IPS-NIHi7 (cell line): ENCODE measurements at regions not wholly inside any gene's neighbourhood (a gene's known extent, or its start where the extent isn't known, plus 50 kb on each side); places are given as distances from the start of the nearest gene placed in this dataset.

Experiments
- DNase-seq: peaks from one replicate; pipeline ENCODE4 v3.0.0; 2012; ENCODE audit warnings: mixed read lengths; ENCODE audit errors: extremely low spot score

DNA sequence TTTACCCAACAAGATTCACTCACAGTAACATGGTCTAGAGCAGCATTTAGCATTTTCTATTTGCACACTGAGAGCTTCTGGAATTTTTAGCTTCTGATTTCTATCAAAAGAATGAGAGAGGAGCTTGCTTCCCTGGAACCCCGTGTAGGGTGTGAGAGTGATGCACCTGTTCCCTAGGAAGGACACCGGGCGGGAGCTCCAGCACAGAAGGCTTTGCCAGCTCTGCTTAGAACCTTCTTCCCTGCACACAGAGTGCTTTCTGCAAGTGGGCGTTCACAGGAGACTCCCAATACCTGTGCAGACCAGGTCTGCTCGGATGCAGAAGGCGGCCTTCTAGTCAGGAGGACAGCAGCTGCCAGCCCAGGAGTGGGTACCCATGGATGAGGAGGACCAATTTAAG lies 217.3 kb downstream of the TBXT start:
- no peak for DNase-seq

DNA sequence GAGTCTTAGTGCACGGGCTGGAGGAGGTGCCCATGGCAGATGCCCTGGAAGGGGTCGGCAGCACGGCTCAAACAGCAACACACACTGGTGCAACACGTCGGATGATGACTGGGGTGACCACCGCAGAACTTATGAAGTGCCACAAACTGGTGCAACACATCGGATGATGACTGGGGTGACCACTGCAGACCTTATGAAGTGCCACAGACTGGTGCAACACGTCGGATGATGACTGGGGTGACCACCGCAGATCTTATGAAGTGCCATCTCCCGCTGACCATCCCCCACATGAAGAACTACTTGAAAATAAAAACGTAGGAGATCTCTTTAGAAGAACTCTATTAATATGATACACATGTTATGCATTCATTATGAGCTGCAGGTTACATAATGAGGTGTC lies 218.3 kb downstream of the TBXT start:
- DNase-seq: no peak

DNA sequence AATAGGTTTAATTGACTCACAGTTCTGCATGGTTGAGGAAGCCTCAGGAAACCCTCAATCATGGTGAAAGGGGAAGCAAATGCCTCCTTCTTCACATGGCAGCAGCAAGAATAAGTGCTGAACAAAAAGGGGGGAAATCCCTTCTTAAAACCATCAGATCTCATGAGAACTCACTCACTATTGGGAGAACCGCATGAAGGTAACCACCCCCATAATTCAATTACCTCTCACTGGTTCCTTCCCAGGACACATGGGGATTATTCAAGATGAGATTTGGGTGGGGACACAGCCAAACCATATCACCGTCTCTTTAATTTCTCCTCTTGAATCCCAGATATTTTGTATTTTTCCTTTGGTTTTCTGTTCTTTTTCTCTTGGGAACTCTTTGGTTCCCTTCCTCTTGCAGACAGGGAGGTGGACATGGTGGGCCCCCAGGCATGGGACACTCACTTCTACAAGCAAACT lies 223.6 kb downstream of the TBXT start:
- no peak for DNase-seq

DNA sequence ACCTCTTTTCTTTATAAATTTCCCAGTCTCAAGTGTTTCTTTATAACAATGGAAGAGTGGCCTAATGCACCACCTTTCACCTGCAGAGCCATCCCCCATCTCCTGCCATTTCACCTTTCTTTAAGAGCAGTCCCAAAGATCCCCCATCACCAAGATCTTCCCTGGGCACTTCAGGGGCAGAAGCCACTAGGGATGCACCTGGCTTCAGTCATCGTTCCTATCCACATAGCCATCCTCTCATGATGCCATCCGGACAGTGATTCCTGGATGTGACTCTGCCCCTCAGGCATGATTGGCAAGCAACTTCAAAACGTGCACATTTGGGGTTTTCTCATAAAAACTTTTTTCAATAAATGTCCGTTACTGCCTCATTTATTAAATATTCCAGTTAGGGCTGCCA lies 225.9 kb downstream of the TBXT start:
- DNase-seq: no peak

DNA sequence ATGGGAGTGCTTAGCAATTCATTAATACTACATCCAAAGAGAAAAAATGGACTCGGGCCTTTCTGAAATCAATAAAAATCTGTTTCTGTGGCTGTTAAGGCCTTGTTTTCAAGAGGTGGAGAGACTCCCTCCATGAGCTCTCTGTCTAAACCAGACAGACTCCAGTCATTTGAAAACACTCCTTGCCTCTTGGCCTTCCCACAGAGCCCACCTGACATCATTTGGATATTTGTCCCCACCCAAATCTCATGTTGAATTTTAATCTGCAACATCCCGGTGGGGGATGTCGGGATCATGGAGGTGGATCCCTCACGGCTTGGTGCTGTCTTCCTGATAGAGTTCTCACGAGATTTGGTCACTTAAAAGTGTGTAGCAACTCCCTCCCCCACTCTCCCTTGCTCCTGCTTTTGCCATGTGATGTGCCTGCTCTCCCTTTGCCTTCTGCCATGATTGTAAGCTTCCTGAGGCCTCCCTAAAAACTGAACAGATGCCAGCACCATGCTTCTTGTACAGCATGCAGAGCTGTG lies 226.3 kb downstream of the TBXT start:
- DNase-seq: no peak

DNA sequence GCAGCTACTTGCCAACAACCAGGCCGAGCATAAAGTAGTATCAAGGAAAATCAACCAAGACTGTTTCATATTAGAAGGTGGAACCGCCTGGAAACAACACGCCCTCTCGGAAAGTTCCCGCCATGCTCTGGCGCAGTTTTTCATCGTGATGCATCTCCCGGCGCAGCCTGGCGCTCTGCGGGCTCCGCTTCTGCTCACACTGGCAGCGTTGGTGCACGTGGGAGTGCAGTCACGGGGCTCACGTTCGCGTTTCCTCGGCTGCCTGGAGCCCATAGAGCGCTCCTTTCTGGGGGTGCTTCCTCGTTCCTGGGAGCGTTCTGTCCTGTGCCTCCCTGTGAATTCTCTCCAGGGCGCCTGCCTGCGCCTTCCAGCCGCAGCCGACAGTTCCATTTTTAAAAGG lies 227.3 kb downstream of the TBXT start:
- no peak for DNase-seq

DNA sequence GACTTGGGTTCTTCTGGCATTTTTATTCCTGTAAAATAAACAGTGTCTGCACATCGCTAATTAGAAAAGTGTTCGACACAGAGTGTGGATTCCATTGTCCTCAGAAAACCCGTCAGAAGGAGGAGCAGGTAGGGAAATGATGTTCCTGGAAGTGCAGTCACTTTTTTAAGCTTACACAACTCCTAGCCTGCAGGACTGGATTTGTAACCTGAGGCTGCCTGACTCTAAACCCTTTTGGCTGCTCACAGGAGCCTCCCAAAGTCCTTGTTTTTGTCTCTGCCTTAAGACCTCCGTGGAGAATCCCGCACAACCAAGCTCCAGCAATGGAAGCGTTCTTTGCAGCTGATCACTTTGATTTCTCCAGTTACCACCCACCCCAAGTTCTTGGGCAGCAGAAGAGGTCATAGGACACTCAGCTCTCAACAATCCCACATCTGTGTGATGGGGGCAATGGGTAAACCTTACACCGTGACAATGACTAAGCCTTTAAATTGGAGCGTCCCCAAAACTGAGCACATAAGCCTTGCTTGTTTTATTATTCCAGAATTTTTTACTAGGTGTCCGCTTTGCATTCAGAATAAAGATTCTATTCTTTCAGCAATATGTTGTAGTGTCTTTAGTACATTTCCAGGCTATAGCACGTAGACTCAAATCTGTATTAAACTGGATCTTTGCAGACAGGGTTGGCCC lies 227.9 kb downstream of the TBXT start:
- no peak for DNase-seq

DNA sequence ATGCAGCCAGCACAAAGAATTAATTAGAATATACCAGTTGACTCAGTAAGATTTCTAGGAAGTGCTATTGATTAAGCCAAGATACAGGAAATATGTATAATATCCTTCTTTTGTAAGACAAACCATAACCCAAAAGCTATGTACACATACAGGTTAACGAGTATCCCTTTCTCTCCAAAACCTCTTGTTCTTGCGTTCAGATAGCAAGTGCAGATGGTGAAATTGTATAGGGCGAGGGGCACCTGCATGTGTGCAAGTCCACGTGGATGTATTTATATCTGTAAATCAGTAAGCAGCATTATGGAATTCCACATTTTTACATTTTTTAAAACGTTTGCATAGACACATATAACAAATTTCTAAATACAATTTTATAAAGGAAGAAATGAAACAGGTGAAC lies 228.6 kb downstream of the TBXT start:
- no peak for DNase-seq

DNA sequence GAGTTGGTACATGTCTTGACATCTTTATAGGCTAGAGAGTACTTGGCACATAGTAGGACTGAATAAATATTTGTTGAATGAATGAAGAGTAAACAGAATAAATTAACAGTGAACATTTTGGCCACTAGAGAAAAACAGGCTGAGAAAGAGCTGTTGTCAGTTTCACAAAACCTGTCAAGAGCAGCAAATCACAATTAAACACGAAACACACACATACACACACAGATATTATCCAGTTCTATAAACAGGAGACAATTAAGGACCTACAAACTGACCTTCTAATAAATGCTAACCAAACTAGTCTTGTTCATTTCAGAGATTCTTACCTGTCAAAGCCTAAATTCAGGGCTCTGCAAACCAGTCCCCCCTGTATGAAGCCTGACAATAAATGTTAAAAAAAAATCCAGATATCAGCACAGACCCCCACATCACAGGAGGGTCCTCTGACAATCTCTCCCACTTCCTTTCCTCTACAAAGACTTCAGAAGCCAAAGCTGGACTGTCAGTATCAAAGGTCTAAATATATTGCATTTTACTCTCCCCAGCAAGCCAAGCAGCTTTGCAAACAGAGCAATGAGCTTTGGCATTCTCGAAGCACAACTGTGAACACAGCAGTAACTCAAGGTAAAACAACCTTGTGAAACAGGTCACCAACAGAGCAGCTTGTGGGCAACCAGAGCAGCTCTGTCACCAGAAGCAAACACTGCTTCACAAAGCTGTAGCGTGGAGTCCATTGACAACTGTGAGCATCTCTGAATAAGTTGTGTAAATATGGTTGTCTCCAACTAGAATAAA lies 229.9 kb downstream of the TBXT start:
- DNase-seq: no peak

DNA sequence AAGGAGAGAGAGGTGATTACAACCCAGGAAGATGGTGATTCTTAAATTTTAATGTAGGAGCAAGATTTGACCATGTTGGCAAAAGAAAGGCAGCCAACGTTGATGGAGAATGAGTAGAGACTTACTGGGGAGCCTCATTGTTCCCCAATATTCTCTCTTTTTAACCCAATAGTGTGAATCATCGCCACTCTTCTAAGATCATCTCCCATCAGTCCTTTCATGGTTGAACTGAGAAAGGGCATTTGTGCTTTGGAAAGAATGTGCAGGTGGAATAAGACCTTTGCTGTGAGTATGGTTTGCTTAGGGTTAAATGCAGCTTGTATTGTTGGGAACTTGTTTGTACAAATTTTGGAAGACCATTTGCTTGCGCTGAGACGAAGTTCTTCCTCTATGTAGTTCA lies 231.0 kb downstream of the TBXT start:
- DNase-seq: no peak

DNA sequence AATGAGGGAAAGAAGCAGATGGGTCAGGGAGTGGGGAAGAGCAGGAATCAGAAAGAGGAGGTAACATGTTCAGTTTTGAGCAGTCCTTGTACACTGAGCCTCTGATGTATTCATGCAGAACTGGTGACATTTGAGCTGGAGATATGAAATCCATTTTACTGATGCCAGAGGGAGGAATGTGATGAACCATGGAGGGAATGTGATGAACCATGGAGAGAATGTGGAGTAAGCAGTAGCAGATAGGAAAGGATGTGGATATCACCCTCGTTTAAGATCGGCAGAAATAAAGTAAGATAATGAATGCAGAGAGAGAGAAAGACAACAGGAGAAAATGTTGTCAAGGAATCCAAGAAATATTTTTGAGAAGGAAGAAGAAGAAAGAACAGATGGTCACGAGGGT lies 231.6 kb downstream of the TBXT start:
- no peak for DNase-seq

DNA sequence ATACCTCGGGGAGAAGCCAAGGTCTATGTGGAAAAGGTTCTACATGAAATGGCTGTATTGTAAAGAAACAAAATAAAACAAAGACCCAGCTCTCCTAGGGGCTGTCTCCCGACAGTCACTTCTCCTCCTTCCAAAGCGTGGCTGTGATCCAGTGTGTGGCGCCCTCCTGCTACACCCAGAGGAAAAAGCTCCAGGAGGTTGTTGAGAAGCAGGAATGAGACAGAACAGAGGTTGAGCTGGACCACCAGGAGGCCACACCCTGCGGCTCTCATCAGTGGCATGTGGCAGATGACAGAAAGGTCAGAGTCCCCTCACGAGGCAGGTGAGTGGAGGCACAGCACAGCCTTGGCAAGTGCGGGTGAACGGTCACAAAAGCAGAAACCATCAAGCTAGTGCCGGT lies 236.0 kb downstream of the TBXT start:
- peak; percentile 41 for DNase-seq

DNA sequence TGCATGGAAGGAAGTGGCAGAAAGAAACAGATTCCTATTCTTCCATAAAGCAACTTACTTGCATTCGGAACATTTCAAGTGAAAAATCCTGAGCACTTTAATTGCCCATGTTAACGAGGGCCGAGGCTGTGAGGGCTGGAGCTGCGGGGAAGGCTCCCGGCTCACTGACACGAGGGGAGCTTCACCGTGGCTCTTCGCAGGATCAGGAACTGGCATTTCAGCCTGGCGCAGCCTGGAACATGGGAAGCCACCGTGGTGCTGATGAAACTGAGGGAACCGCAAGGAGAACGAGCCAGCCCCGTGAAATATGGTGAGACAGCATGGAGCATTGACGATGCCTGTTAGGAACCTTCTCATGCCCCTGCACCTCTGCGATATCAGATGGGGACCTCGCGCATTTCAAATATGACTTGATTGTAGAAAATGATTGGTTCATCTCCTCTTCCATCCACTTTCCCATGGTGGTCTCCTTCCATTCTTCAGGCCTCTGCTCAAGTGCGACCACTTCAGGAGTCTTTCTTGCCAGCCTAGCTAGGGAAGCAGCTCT lies 236.9 kb downstream of the TBXT start:
- no peak for DNase-seq

DNA sequence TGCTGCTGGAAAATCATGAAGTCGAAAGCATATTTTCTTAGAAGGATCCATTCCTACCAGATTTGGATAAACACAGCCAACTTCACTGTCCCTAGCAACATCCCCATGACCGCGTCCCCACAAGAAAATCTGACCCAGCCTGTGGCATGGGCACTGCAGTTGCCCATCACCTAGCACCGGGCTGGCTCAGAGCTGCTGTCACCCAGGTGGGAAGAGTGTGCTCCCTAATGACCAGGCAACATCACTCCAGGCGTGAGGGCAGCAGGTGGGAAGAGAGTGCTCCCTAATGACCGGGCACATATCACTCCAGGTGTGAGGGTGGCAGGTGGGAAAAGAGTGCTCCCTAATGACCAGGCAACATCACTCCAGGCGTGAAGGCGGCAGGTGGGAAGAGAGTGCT lies 238.0 kb downstream of the TBXT start:
- no peak for DNase-seq

DNA sequence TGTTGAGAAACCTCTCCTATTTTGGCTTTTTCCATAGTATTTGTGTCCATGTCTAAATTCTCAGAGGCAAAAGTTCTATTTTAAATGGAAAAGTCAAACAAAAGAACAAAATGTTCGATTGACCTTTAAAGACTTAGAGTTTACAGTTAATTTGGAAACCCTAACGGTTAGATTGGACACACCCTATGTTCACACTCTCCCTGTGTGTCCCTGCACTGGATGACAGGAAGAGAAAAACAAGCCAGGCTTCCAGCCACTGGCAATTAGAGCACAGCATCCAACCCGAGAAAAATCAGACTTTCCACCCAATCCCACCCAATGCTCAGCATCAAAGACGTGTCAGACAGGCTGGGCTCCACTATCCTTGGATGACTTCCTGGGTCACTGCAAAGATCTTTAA lies 241.3 kb downstream of the TBXT start:
- no peak for DNase-seq

DNA sequence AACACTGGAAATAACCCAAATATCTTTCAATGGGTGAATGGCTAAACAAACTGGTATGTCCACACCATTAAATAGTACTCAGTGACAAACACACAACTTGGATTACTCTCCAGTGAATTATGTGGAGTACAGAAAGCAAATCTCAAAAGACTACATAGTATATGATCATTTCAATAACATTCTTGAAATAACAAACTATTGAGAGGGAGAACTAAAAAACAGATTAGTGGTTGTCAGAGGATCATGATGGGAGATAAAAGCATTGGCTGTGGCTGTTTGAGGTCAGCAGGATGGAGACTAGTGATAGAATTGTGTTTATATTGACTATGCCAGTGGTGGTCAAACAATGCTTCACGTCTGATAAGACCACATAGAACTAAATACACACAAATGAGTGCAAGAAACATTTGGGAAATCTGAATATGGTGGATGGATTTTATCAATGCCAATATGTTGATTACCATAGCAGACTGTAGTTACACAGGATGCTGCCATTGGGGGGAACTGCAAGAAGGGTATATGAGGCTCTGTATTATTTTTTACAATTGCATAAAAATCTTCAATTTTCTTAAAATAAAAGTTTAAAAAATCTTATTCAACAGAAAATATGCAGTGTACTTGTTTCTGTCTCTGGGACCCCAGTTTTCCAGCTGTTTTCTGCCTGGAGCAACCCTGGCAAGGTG lies 242.0 kb downstream of the TBXT start:
- no peak for DNase-seq

DNA sequence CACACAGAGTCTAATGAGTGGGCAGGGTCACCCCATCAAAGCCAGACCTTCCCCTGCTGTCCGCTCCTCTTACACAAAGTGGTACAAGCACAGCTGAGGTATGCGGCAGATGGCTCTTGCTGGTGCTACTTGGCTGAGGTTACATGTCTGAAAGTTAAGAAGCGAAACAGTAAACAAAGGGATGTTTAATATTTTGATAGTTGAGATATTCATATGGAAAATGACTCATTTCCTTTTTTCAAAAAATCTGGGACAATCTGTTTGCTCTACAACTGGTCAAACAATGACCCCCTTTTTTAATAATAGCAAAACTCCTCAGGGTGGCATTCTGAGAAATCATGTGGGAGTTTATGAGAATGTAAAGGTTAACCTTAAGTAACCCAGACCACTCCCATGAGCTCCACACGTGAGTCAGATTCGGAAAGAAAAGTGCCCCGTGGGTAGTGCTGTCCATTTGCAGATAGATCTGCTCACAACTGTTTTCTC lies 245.3 kb downstream of the TBXT start:
- no peak for DNase-seq

DNA sequence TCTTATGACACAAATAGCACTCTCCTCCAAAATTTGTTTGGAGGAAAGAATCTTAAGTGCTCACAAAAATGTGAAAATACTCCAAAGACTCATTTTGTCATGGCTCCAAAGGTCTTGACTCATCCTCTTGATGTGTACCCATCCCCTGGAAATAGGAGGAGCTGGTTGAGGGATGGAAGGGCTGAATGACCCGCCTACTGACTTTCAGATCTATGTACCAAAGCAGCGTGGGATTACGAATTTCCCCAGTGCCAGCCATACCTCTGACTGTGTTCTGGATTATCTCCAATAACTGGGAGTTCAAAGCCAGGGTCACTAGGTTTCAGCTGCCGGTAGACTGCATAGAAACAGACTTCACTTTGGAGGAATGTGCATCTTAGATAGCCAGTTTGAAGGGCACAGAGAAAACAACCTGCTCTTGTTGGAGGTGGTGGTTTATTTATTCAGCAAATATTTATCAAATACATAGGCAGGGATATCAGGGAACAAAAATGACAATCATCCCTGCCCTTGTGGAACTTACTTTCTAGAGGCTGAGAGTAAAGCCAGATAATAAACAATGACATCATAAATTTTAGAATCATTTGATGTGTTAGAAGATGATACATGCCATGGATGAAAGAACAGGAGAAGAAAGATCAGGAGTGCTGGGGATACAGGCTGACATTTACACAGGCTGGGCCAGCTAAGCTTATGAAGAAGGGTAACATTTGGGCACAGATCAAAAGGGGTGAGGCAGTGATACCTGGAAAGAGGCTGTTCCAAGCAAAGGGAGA lies 246.6 kb downstream of the TBXT start:
- no peak for DNase-seq

DNA sequence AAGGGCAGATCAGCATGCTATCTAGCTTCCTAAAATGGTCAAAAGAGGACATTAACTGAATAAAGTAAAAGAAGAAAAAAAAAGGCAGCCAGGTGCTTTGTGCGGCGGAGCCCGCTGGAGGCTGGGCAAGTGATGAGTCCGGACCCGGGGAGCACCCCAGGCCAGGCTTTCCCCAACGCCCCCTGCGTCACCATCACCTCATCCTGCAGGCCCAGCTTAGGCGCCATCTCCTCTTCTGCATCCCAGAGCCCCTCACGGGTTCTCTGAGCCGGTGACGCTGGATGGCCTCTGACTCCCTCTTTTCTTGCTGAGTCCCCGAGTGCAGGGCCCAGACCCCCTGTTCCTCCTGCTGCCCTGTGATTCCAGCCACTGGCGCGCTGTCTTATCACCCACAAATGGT lies 250.1 kb downstream of the TBXT start:
- no peak for DNase-seq

DNA sequence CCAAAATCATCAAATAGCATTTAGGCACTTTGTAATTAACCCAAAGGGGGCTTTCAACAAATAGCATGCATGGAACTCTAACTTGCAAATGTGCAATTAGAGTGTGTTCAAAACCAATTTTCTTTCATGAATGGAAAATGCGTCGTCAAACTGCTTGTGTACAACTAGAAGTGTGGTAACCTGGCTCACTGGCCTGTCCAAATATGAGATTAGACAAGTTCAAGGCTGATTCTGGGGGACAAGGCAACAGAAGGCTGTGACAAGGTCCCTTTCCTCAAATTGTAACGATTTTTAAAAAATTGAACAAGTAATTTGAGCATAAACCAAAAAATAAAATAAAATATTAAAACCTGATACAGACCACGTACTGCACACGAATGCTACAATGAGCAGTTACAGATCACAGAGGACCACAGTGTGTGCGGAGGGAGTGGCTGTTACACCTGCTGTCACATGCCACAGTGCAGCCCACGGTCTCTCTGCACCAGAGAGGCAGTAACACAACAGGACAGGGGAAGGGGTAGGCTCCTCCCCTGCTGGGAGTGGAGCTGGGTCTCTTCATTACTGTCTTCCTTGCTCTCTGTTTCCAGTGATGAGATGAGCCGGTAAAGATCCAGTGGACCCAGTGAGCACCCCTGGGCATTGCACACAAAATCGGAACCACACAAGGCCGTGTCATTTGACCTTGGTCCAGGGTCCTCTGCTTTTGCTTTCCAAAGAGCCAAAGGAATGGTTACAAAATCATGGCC lies 252.2 kb upstream of the PDE10A start:
- no peak for DNase-seq
